ENCODE measurements at regions not wholly inside any gene's neighbourhood (a gene's known extent, or its start where the extent isn't known, plus 50 kb on each side); places are given as distances from the start of the nearest gene placed in this dataset.

GRCh38 chr4:108359130-108359985 lies 190.6 kb upstream of the LEF1 start:
- CTCF ChIA-PET: no interaction called here
- no peak for DNase-seq (ENCODE audit: extremely low spot score)
- POLR2A ChIA-PET: no interaction called here
- TF ChIP-seq CTBP1 (IDR thresholded peaks at IDR 0.05; ENCODE audit: borderline replicate concordance) (no peak), ZNF384 (IDR thresholded peaks at IDR 0.05) (no peak), NFRKB (IDR thresholded peaks at IDR 0.05) (no peak), LEF1 (IDR thresholded peaks at IDR 0.05; ENCODE audit: borderline replicate concordance) (no peak), L3MBTL2 (conservative IDR thresholded peaks at IDR 0.05) (no peak), PKNOX1 (IDR thresholded peaks at IDR 0.05) (no peak), FOXA1 (IDR thresholded peaks at IDR 0.05) (no peak), HDGF (IDR thresholded peaks at IDR 0.05; ENCODE audit: borderline replicate concordance) (no peak), SP1 (IDR thresholded peaks at IDR 0.05) (no peak), TARDBP (IDR thresholded peaks at IDR 0.05) (no peak), FOXK2 (IDR thresholded peaks at IDR 0.05) (no peak), FOXM1 (IDR thresholded peaks at IDR 0.05; ENCODE audit: borderline replicate concordance) (no peak), BHLHE40 (IDR thresholded peaks at IDR 0.05; ENCODE audit: borderline replicate concordance) (no peak), SUZ12 (IDR thresholded peaks at IDR 0.05) (no peak), ELF4 (IDR thresholded peaks at IDR 0.05) (no peak)

GRCh38 chr4:108355902-108356535 lies 187.3 kb upstream of the LEF1 start:
- TF ChIP-seq L3MBTL2 (conservative IDR thresholded peaks at IDR 0.05) (no peak), TARDBP (IDR thresholded peaks at IDR 0.05) (no peak), PKNOX1 (IDR thresholded peaks at IDR 0.05) (no peak), ELF4 (IDR thresholded peaks at IDR 0.05) (no peak), BHLHE40 (IDR thresholded peaks at IDR 0.05; ENCODE audit: borderline replicate concordance) (no peak), CTBP1 (IDR thresholded peaks at IDR 0.05; ENCODE audit: borderline replicate concordance) (no peak), SUZ12 (IDR thresholded peaks at IDR 0.05) (no peak), ARNT (IDR thresholded peaks at IDR 0.05) (no peak), FOXA1 (IDR thresholded peaks at IDR 0.05) (no peak), FOXM1 (IDR thresholded peaks at IDR 0.05; ENCODE audit: borderline replicate concordance) (no peak), HDGF (IDR thresholded peaks at IDR 0.05; ENCODE audit: borderline replicate concordance) (no peak), SP1 (IDR thresholded peaks at IDR 0.05) (no peak), ZNF384 (IDR thresholded peaks at IDR 0.05) (no peak), FOXK2 (IDR thresholded peaks at IDR 0.05) (no peak), LEF1 (IDR thresholded peaks at IDR 0.05; ENCODE audit: borderline replicate concordance) (no peak), NFRKB (IDR thresholded peaks at IDR 0.05) (no peak)
- DNase-seq (ENCODE audit: extremely low spot score): no peak
- ChIA-PET CTCF (interaction anchor here (0.7 kb wide), 1 partner anchor 106 kb away, joined by 3 read pairs; no protein-coding TSS in a partner anchor), POLR2A (no interaction called here)

- no peak for DNase-seq (ENCODE audit: extremely low spot score)
- ChIA-PET POLR2A (interaction anchor here (1.1 kb wide), 1 partner anchor 10 kb away, joined by 3 read pairs; no protein-coding TSS in a partner anchor), CTCF (interaction anchor here (0.7 kb wide), 1 partner anchor 105 kb away, joined by 3 read pairs; no protein-coding TSS in a partner anchor)
- TF ChIP-seq ARNT (IDR thresholded peaks at IDR 0.05): no peak
- TF ChIP-seq L3MBTL2 (conservative IDR thresholded peaks at IDR 0.05): no peak
- no peak for TF ChIP-seq FOXM1 (IDR thresholded peaks at IDR 0.05; ENCODE audit: borderline replicate concordance)
- no peak for TF ChIP-seq PKNOX1 (IDR thresholded peaks at IDR 0.05)
- no peak for TF ChIP-seq FOXA1 (IDR thresholded peaks at IDR 0.05)
- no peak for TF ChIP-seq SP1 (IDR thresholded peaks at IDR 0.05)
- TF ChIP-seq ELF4 (IDR thresholded peaks at IDR 0.05): no peak
- TF ChIP-seq FOXK2 (IDR thresholded peaks at IDR 0.05): no peak
- no peak for TF ChIP-seq NFRKB (IDR thresholded peaks at IDR 0.05)
- TF ChIP-seq SUZ12 (IDR thresholded peaks at IDR 0.05): no peak
- no peak for TF ChIP-seq TARDBP (IDR thresholded peaks at IDR 0.05)
- no peak for TF ChIP-seq ZNF384 (IDR thresholded peaks at IDR 0.05)
- TF ChIP-seq CTBP1 (IDR thresholded peaks at IDR 0.05; ENCODE audit: borderline replicate concordance): no peak
- no peak for TF ChIP-seq HDGF (IDR thresholded peaks at IDR 0.05; ENCODE audit: borderline replicate concordance)
- no peak for TF ChIP-seq BHLHE40 (IDR thresholded peaks at IDR 0.05; ENCODE audit: borderline replicate concordance)
These were observed 186.6 kb upstream of the LEF1 start for GRCh38 chr4:108355186-108355901.

- no peak for TF ChIP-seq BHLHE40 (IDR thresholded peaks at IDR 0.05; ENCODE audit: borderline replicate concordance)
- no peak for TF ChIP-seq SUZ12 (IDR thresholded peaks at IDR 0.05)
- no peak for TF ChIP-seq L3MBTL2 (conservative IDR thresholded peaks at IDR 0.05)
- TF ChIP-seq LEF1 (IDR thresholded peaks at IDR 0.05; ENCODE audit: borderline replicate concordance): no peak
- no peak for TF ChIP-seq SP1 (IDR thresholded peaks at IDR 0.05)
- TF ChIP-seq FOXM1 (IDR thresholded peaks at IDR 0.05; ENCODE audit: borderline replicate concordance): no peak
- TF ChIP-seq CTBP1 (IDR thresholded peaks at IDR 0.05; ENCODE audit: borderline replicate concordance): no peak
- TF ChIP-seq ARNT (IDR thresholded peaks at IDR 0.05): no peak
- TF ChIP-seq TARDBP (IDR thresholded peaks at IDR 0.05): no peak
- TF ChIP-seq FOXK2 (IDR thresholded peaks at IDR 0.05): no peak
- no peak for TF ChIP-seq HDGF (IDR thresholded peaks at IDR 0.05; ENCODE audit: borderline replicate concordance)
- TF ChIP-seq FOXA1 (IDR thresholded peaks at IDR 0.05): no peak
- TF ChIP-seq PKNOX1 (IDR thresholded peaks at IDR 0.05): no peak
- ChIA-PET POLR2A (no interaction called here), CTCF (no interaction called here)
- no peak for DNase-seq (ENCODE audit: extremely low spot score)
These were observed 184.1 kb upstream of the LEF1 start for GRCh38 chr4:108352664-108353308.
